ENCODE measurements at regions not wholly inside any gene's neighbourhood (a gene's known extent, or its start where the extent isn't known, plus 50 kb on each side); places are given as distances from the start of the nearest gene placed in this dataset.

DNA sequence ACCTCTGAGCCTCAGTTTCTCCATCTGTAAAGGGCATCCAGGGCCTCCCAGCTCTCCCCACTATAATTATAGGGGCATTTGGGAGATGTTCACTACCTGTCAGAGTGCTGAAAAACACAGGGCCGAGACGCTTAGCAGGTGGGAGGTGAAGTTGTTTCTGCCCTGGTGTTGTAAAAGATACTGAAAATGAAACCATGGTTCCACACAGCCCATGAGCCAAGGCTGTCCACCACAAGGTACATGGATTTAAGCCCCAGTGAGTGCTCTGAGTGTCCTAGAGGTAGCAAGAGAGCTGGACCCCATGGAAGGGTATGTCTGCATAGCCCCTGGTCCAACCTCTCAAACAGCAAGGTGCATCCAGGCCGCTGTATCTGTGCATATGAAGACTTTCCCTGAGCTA is 137.5 kb downstream of the C5orf15 start:
- H3K4me3 ChIP-seq (ENCODE audit: low read depth, low read length, poor library complexity, severe bottlenecking) = no peak overlapping the region
- no peaks in the 10 kb centered on the region for H3K27me3 ChIP-seq (replicated peaks; ENCODE audit: insufficient read depth, low read depth, low read length, poor library complexity)
- no peaks in the 10 kb centered on the region for H3K4me1 ChIP-seq (ENCODE audit: insufficient read depth, low read length, poor library complexity, severe bottlenecking)
- no peak for TF ChIP-seq EZH2 (IDR thresholded peaks at IDR 0.05; ENCODE audit: borderline replicate concordance, low read depth, low read length, poor library complexity, severe bottlenecking)
- TF ChIP-seq CTCF (conservative IDR thresholded peaks at IDR 0.05; ENCODE audit: low read depth, low read length) = no peak
- no peaks in the 10 kb centered on the region for H3K9me3 ChIP-seq (ENCODE audit: low read depth, low read length, poor library complexity, severe bottlenecking)
- ChIA-PET POLR2A (ENCODE audit: low non-redundant PET) (no interaction called here), CTCF (no interaction called here)
- H3K27ac ChIP-seq (ENCODE audit: low read depth, low read length, poor library complexity, severe bottlenecking) = no peak overlapping the region
- no peaks in the 10 kb centered on the region for H3K36me3 ChIP-seq (ENCODE audit: insufficient read depth, low read length, poor library complexity, severe bottlenecking)
- DNase-seq (ENCODE audit: low spot score) = no peak
- no TSS peak for BruUV-seq (replicated peaks)
- intact Hi-C loops (cut with micrococcal nuclease; ENCODE audit: unreplicated experiment) = no loop called here

DNA sequence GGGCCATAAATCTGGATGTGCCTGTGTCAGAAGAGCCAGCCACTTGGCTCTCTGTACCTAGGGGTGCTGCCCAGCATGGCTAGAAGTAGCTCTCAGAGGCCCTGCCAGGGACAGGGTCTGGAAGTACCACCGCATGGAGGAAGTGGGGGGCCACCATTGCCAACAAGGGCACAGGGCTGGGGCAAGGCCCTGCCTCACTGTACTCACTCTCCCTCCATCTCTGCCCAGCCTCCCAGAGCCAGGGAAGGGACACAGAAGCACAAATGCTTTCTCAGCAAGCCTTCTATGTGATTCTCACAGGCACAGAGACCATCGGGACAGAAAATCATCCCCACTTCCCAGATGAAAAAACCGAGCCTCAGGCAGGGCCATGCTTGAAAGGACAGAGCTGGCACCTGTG is 138.1 kb downstream of the C5orf15 start:
- ChIA-PET POLR2A (ENCODE audit: low non-redundant PET) (no interaction called here), CTCF (no interaction called here)
- no peak for DNase-seq (ENCODE audit: low spot score)
- Histone ChIP-seq H3K27me3 (replicated peaks; ENCODE audit: insufficient read depth, low read depth, low read length, poor library complexity) (no peaks in the 10 kb centered on the region), H3K27ac (ENCODE audit: low read depth, low read length, poor library complexity, severe bottlenecking) (no peak overlapping the region), H3K36me3 (ENCODE audit: insufficient read depth, low read length, poor library complexity, severe bottlenecking) (no peaks in the 10 kb centered on the region), H3K9me3 (ENCODE audit: low read depth, low read length, poor library complexity, severe bottlenecking) (no peaks in the 10 kb centered on the region), H3K4me3 (ENCODE audit: low read depth, low read length, poor library complexity, severe bottlenecking) (no peak overlapping the region), H3K4me1 (ENCODE audit: insufficient read depth, low read length, poor library complexity, severe bottlenecking) (no peaks in the 10 kb centered on the region)
- no TSS peak for BruUV-seq (replicated peaks)
- intact Hi-C loops (cut with micrococcal nuclease; ENCODE audit: unreplicated experiment) = no loop called here
- TF ChIP-seq EZH2 (IDR thresholded peaks at IDR 0.05; ENCODE audit: borderline replicate concordance, low read depth, low read length, poor library complexity, severe bottlenecking) (no peak), CTCF (conservative IDR thresholded peaks at IDR 0.05; ENCODE audit: low read depth, low read length) (no peak)

DNA sequence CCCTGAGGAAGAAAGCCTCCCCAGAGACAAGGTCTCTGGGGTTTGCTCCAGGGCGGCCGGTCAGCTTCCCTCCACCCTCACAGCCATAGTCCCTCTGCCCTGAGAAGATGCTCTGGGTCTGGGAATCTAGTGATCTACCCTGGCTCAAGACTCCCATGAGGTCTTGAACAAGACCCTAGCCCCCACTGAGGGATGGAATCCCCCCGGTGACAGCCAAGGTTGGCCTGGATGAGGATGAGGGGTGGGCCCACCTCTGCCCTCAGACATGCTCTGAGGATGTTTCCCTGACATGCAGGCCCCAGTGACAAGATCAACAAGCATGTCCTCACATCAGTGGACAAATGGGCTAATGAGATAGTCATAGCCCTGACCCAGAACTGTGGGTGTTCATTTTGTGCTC is 138.6 kb downstream of the C5orf15 start:
- POLR2A ChIA-PET (ENCODE audit: low non-redundant PET) = no interaction called here
- Histone ChIP-seq H3K36me3 (ENCODE audit: insufficient read depth, low read length, poor library complexity, severe bottlenecking) (no peaks in the 10 kb centered on the region), H3K27ac (ENCODE audit: low read depth, low read length, poor library complexity, severe bottlenecking) (no peak overlapping the region), H3K9me3 (ENCODE audit: low read depth, low read length, poor library complexity, severe bottlenecking) (no peaks in the 10 kb centered on the region), H3K27me3 (replicated peaks; ENCODE audit: insufficient read depth, low read depth, low read length, poor library complexity) (no peaks in the 10 kb centered on the region), H3K4me3 (ENCODE audit: low read depth, low read length, poor library complexity, severe bottlenecking) (no peak overlapping the region), H3K4me1 (ENCODE audit: insufficient read depth, low read length, poor library complexity, severe bottlenecking) (no peaks in the 10 kb centered on the region)
- intact Hi-C loops (cut with micrococcal nuclease; ENCODE audit: unreplicated experiment) = no loop called here
- no peak for DNase-seq (ENCODE audit: low spot score)
- TF ChIP-seq EZH2 (IDR thresholded peaks at IDR 0.05; ENCODE audit: borderline replicate concordance, low read depth, low read length, poor library complexity, severe bottlenecking) (no peak), CTCF (conservative IDR thresholded peaks at IDR 0.05; ENCODE audit: low read depth, low read length) (no peak)
- BruUV-seq (replicated peaks) = no TSS peak
- CTCF ChIA-PET = no interaction called here
